CD4-positive, alpha-beta T cell treated with Interleukin-17A for 4 hours (primary cell): ENCODE measurements at regions not wholly inside any gene's neighbourhood (a gene's known extent, or its start where the extent isn't known, plus 50 kb on each side); places are given as distances from the start of the nearest gene placed in this dataset.

Source experiments
- DNase-seq: peaks from one replicate; pipeline ENCODE4 v3.0.0-alpha.2; 2020; ENCODE audit warnings: mixed read lengths

GRCh38 chr13:106755542-106755941, 187.6 kb upstream of the ARGLU1 start:
- no peak for DNase-seq

- DNase-seq = no peak
Measured at GRCh38 chr13:106753251-106753650, 185.3 kb upstream of the ARGLU1 start.

- DNase-seq = no peak
Measured at GRCh38 chr13:106752584-106753170, 184.7 kb upstream of the ARGLU1 start.

GRCh38 chr13:106748785-106749184, 180.8 kb upstream of the ARGLU1 start:
- DNase-seq = no peak

- DNase-seq = no peak
Measured at GRCh38 chr13:106744516-106744915, 176.6 kb upstream of the ARGLU1 start.

- DNase-seq = no peak
Measured at GRCh38 chr13:106738186-106738678, 170.3 kb upstream of the ARGLU1 start.

GRCh38 chr13:106736941-106737340, 169.0 kb upstream of the ARGLU1 start:
- DNase-seq = no peak

- DNase-seq = no peak
Measured at GRCh38 chr13:106734198-106734597, 166.3 kb upstream of the ARGLU1 start.

- DNase-seq = no peak
Measured at GRCh38 chr13:106723036-106723435, 155.1 kb upstream of the ARGLU1 start.

- no peak for DNase-seq
Measured at GRCh38 chr13:106722620-106723019, 154.7 kb upstream of the ARGLU1 start.

- DNase-seq = no peak
Measured at GRCh38 chr13:106721599-106721998, 153.7 kb upstream of the ARGLU1 start.

GRCh38 chr13:106714271-106714982, 146.5 kb upstream of the ARGLU1 start:
- no peak for DNase-seq

- DNase-seq = no peak
Measured at GRCh38 chr13:106712381-106712780, 144.4 kb upstream of the ARGLU1 start.

GRCh38 chr13:106710266-106710665, 142.3 kb upstream of the ARGLU1 start:
- no peak for DNase-seq

GRCh38 chr13:106709522-106709921, 141.6 kb upstream of the ARGLU1 start:
- no peak for DNase-seq

GRCh38 chr13:106702505-106702904, 134.6 kb upstream of the ARGLU1 start:
- DNase-seq = no peak

- no peak for DNase-seq
Measured at GRCh38 chr13:106701771-106702341, 133.9 kb upstream of the ARGLU1 start.

GRCh38 chr13:106700439-106700838, 132.5 kb upstream of the ARGLU1 start:
- no peak for DNase-seq

GRCh38 chr13:106700007-106700406, 132.1 kb upstream of the ARGLU1 start:
- DNase-seq = no peak

GRCh38 chr13:106699311-106699710, 131.4 kb upstream of the ARGLU1 start:
- no peak for DNase-seq

GRCh38 chr13:106696719-106697118, 128.8 kb upstream of the ARGLU1 start:
- DNase-seq = no peak

- no peak for DNase-seq
Measured at GRCh38 chr13:106696140-106696539, 128.2 kb upstream of the ARGLU1 start.

GRCh38 chr13:106695139-106695538, 127.2 kb upstream of the ARGLU1 start:
- DNase-seq = no peak

GRCh38 chr13:106691861-106692260, 123.9 kb upstream of the ARGLU1 start:
- no peak for DNase-seq
